Hepatocyte (in vitro differentiated cells): ENCODE measurements at regions not wholly inside any gene's neighbourhood (a gene's known extent, or its start where the extent isn't known, plus 50 kb on each side); places are given as distances from the start of the nearest gene placed in this dataset.

ENCODE experiments used
- EZH2 ChIP-seq: fragments of 200-600 bp; sonication (generic); IDR thresholded peaks from 2 replicates; pipeline ENCODE4 v1.6.1; 2016; ENCODE audit warnings: antibody characterized with exemption, mild to moderate bottlenecking, borderline replicate concordance
- TF ChIP-seq, protein P1 (sequence below): fragments of 200-600 bp; sonication (generic); IDR thresholded peaks from 2 replicates; pipeline ENCODE4 v1.5.1; 2016; ENCODE audit warnings: antibody characterized with exemption, mild to moderate bottlenecking; ENCODE audit not compliant: poor library complexity

DNA sequence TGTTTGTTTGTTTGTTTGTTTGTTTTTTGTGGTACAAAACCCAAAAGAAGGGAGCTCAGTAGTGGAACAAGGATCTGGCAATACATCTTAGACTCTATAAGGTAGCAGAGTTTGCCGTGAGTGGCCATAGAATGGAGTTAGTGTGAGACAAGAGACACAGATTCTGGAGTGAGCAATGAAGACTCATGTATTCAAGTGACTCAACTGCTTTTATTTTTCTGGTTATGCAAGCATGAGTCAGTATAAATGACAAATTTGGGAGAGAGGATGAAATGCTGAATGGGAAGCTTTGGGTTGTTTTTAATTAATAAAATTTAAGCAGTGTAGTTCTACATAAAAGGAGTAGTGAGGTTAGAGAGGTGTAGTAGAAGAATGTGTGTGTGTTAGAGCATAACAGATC lies 143.6 kb upstream of the ANO5 start:
- TF ChIP-seq, protein P1, sequence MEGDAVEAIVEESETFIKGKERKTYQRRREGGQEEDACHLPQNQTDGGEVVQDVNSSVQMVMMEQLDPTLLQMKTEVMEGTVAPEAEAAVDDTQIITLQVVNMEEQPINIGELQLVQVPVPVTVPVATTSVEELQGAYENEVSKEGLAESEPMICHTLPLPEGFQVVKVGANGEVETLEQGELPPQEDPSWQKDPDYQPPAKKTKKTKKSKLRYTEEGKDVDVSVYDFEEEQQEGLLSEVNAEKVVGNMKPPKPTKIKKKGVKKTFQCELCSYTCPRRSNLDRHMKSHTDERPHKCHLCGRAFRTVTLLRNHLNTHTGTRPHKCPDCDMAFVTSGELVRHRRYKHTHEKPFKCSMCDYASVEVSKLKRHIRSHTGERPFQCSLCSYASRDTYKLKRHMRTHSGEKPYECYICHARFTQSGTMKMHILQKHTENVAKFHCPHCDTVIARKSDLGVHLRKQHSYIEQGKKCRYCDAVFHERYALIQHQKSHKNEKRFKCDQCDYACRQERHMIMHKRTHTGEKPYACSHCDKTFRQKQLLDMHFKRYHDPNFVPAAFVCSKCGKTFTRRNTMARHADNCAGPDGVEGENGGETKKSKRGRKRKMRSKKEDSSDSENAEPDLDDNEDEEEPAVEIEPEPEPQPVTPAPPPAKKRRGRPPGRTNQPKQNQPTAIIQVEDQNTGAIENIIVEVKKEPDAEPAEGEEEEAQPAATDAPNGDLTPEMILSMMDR: no peak
- TF ChIP-seq EZH2: no peak
